Activated naive CD8-positive, alpha-beta T cell (primary cell): ENCODE measurements at regions not wholly inside any gene's neighbourhood (a gene's known extent, or its start where the extent isn't known, plus 50 kb on each side); places are given as distances from the start of the nearest gene placed in this dataset.

Experiments
- H3K27ac Mint-ChIP-seq: one replicate; pipeline ENCODE4 v1.8.0; 2021; ENCODE audit warnings: mixed read lengths
- H3K27me3 Mint-ChIP-seq: one replicate; pipeline ENCODE4 v1.8.0; 2021; ENCODE audit warnings: mixed read lengths
- H3K36me3 Mint-ChIP-seq: one replicate; pipeline ENCODE4 v1.8.0; 2021; ENCODE audit warnings: mixed read lengths
- H3K4me1 Mint-ChIP-seq: one replicate; pipeline ENCODE4 v1.8.0; 2021; ENCODE audit warnings: low read depth, mixed read lengths
- H3K4me3 Mint-ChIP-seq: one replicate; pipeline ENCODE4 v1.8.0; 2021; ENCODE audit warnings: mild to moderate bottlenecking, mixed read lengths
- H3K9me3 Mint-ChIP-seq: one replicate; pipeline ENCODE4 v1.8.0; 2021; ENCODE audit warnings: low read depth, mixed read lengths

- H3K9me3 Mint-ChIP-seq = no peaks in the 10 kb centered on the region
- no peak overlapping the region for H3K27ac Mint-ChIP-seq
- H3K36me3 Mint-ChIP-seq = no peaks in the 10 kb centered on the region
- no peak overlapping the region for H3K4me3 Mint-ChIP-seq
- H3K27me3 Mint-ChIP-seq = peaks cover 4% of the 10 kb centered on the region
- no peaks in the 10 kb centered on the region for H3K4me1 Mint-ChIP-seq
These were observed 255.2 kb downstream of the NR2F2 start for GRCh38 chr15:96585484-96586386.

GRCh38 chr15:96586901-96587300 is 256.4 kb downstream of the NR2F2 start:
- no peaks in the 10 kb centered on the region for H3K4me1 Mint-ChIP-seq
- H3K4me3 Mint-ChIP-seq = no peak overlapping the region
- no peaks in the 10 kb centered on the region for H3K9me3 Mint-ChIP-seq
- no peak overlapping the region for H3K27ac Mint-ChIP-seq
- H3K36me3 Mint-ChIP-seq = no peaks in the 10 kb centered on the region
- peaks cover 4% of the 10 kb centered on the region for H3K27me3 Mint-ChIP-seq

GRCh38 chr15:96589864-96590263 is 259.4 kb downstream of the NR2F2 start:
- Mint-ChIP-seq H3K27me3 (peaks cover 2% of the 10 kb centered on the region), H3K9me3 (no peaks in the 10 kb centered on the region), H3K4me1 (no peaks in the 10 kb centered on the region), H3K4me3 (no peak overlapping the region), H3K27ac (no peak overlapping the region), H3K36me3 (no peaks in the 10 kb centered on the region)

- Mint-ChIP-seq H3K9me3 (no peaks in the 10 kb centered on the region), H3K36me3 (no peaks in the 10 kb centered on the region), H3K4me1 (no peaks in the 10 kb centered on the region), H3K27ac (no peak overlapping the region), H3K27me3 (peaks cover 2% of the 10 kb centered on the region), H3K4me3 (no peak overlapping the region)
These were observed 263.2 kb downstream of the NR2F2 start for GRCh38 chr15:96593735-96594134.

- Mint-ChIP-seq H3K4me3 (no peak overlapping the region), H3K27ac (no peak overlapping the region), H3K27me3 (peaks cover 2% of the 10 kb centered on the region), H3K9me3 (no peaks in the 10 kb centered on the region), H3K36me3 (no peaks in the 10 kb centered on the region), H3K4me1 (no peaks in the 10 kb centered on the region)
These were observed 265.5 kb downstream of the NR2F2 start for GRCh38 chr15:96595951-96596350.

GRCh38 chr15:96598514-96598913 is 268.0 kb downstream of the NR2F2 start:
- H3K36me3 Mint-ChIP-seq = no peaks in the 10 kb centered on the region
- no peaks in the 10 kb centered on the region for H3K9me3 Mint-ChIP-seq
- H3K4me1 Mint-ChIP-seq = no peaks in the 10 kb centered on the region
- no peak overlapping the region for H3K4me3 Mint-ChIP-seq
- H3K27ac Mint-ChIP-seq = no peak overlapping the region
- no peaks in the 10 kb centered on the region for H3K27me3 Mint-ChIP-seq

- no peak overlapping the region for H3K4me3 Mint-ChIP-seq
- no peaks in the 10 kb centered on the region for H3K27me3 Mint-ChIP-seq
- H3K27ac Mint-ChIP-seq = no peak overlapping the region
- H3K9me3 Mint-ChIP-seq = no peaks in the 10 kb centered on the region
- no peaks in the 10 kb centered on the region for H3K36me3 Mint-ChIP-seq
- no peaks in the 10 kb centered on the region for H3K4me1 Mint-ChIP-seq
These were observed 268.8 kb downstream of the NR2F2 start for GRCh38 chr15:96599268-96599667.

- Mint-ChIP-seq H3K27ac (no peak overlapping the region), H3K4me3 (no peak overlapping the region), H3K36me3 (no peaks in the 10 kb centered on the region), H3K9me3 (no peaks in the 10 kb centered on the region), H3K4me1 (no peaks in the 10 kb centered on the region), H3K27me3 (no peaks in the 10 kb centered on the region)
These were observed 269.9 kb downstream of the NR2F2 start for GRCh38 chr15:96600350-96600749.

- Mint-ChIP-seq H3K4me1 (no peaks in the 10 kb centered on the region), H3K27ac (no peak overlapping the region), H3K36me3 (no peaks in the 10 kb centered on the region), H3K9me3 (no peaks in the 10 kb centered on the region), H3K4me3 (no peak overlapping the region), H3K27me3 (no peaks in the 10 kb centered on the region)
These were observed 276.1 kb downstream of the NR2F2 start for GRCh38 chr15:96606617-96607016.

GRCh38 chr15:96610757-96611156 is 280.3 kb downstream of the NR2F2 start:
- Mint-ChIP-seq H3K4me3 (no peak overlapping the region), H3K27me3 (peaks cover 1% of the 10 kb centered on the region), H3K36me3 (no peaks in the 10 kb centered on the region), H3K9me3 (peaks cover 4% of the 10 kb centered on the region), H3K27ac (no peak overlapping the region), H3K4me1 (no peaks in the 10 kb centered on the region)

- H3K27me3 Mint-ChIP-seq = peaks cover 6% of the 10 kb centered on the region
These were observed 282.4 kb downstream of the NR2F2 start for GRCh38 chr15:96612917-96613316.

GRCh38 chr15:96619174-96619573 is 288.7 kb downstream of the NR2F2 start:
- Mint-ChIP-seq H3K27ac (no peak overlapping the region), H3K4me3 (no peak overlapping the region), H3K9me3 (peaks cover 8% of the 10 kb centered on the region), H3K27me3 (peaks cover 8% of the 10 kb centered on the region), H3K36me3 (no peaks in the 10 kb centered on the region), H3K4me1 (no peaks in the 10 kb centered on the region)

More at GRCh38 chr15:96612917-96613316, 282.4 kb downstream of the NR2F2 start:
- Mint-ChIP-seq H3K4me3 (no peak overlapping the region), H3K9me3 (peaks cover 8% of the 10 kb centered on the region), H3K27ac (no peak overlapping the region), H3K36me3 (no peaks in the 10 kb centered on the region), H3K4me1 (no peaks in the 10 kb centered on the region)

- Mint-ChIP-seq H3K9me3 (no peaks in the 10 kb centered on the region), H3K27me3 (peaks cover 2% of the 10 kb centered on the region), H3K4me3 (no peak overlapping the region), H3K27ac (no peak overlapping the region), H3K36me3 (no peaks in the 10 kb centered on the region), H3K4me1 (no peaks in the 10 kb centered on the region)
These were observed 292.2 kb downstream of the NR2F2 start for GRCh38 chr15:96622714-96623113.

GRCh38 chr15:96625256-96625655 is 294.8 kb downstream of the NR2F2 start:
- H3K27ac Mint-ChIP-seq = no peak overlapping the region

GRCh38 chr15:96627031-96627568 is 296.6 kb downstream of the NR2F2 start:
- Mint-ChIP-seq H3K27ac (no peak overlapping the region), H3K36me3 (no peaks in the 10 kb centered on the region), H3K4me3 (no peak overlapping the region), H3K9me3 (no peaks in the 10 kb centered on the region), H3K27me3 (peaks cover 3% of the 10 kb centered on the region), H3K4me1 (no peaks in the 10 kb centered on the region)

More at GRCh38 chr15:96625256-96625655, 294.8 kb downstream of the NR2F2 start:
- H3K9me3 Mint-ChIP-seq = no peaks in the 10 kb centered on the region
- no peaks in the 10 kb centered on the region for H3K4me1 Mint-ChIP-seq
- H3K36me3 Mint-ChIP-seq = no peaks in the 10 kb centered on the region
- no peak overlapping the region for H3K4me3 Mint-ChIP-seq
- H3K27me3 Mint-ChIP-seq = no peaks in the 10 kb centered on the region
